ENCODE measurements at regions not wholly inside any gene's neighbourhood (a gene's known extent, or its start where the extent isn't known, plus 50 kb on each side); places are given as distances from the start of the nearest gene placed in this dataset.

DNA sequence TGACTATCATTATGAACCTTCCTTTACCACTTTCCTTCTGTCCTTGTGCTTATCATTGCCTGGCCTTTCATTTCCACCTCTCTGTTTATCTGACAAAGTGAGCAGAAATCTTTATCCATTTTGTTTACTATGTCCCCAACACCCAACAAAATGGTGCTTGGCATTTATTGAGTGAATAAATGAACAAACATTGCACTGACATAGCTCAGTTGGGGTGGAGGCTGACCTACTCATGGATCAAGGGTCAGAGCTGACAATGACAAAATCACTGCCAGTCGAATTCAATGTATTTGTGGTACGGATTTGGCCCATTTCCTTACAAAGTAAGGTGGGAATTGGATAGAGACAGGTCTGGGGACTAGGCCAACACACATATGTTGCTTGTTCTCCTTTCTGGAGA, 257.4 kb upstream of the PLXNA2 start:
- TF ChIP-seq POLR2A (IDR thresholded peaks at IDR 0.05; ENCODE audit: low read depth, low read length), result no peak
- no peak for TF ChIP-seq TAF1 (IDR thresholded peaks at IDR 0.05; ENCODE audit: borderline replicate concordance, low read depth, low read length)
- no peak for TF ChIP-seq POLR2AphosphoS5 (IDR thresholded peaks at IDR 0.05; ENCODE audit: low read depth, low read length)

Measured in GM12892 (cell line).